ENCODE measurements at regions not wholly inside any gene's neighbourhood (a gene's known extent, or its start where the extent isn't known, plus 50 kb on each side); places are given as distances from the start of the nearest gene placed in this dataset.

- Histone ChIP-seq H3K27ac (no peak overlapping the region), H3K4me1 (ENCODE audit: low read depth) (peaks cover 7% of the 10 kb centered on the region), H3K4me3 (no peak overlapping the region), H3K9me3 (ENCODE audit: low read depth) (no peaks in the 10 kb centered on the region), H3K36me3 (no peaks in the 10 kb centered on the region), H3K27me3 (no peaks in the 10 kb centered on the region)
- DNase-seq (ENCODE audit: low read depth in 1 of 2, low spot score in 1 of 2) = peak in 1 of 2 donors; percentile 86
- TF ChIP-seq, protein P1, sequence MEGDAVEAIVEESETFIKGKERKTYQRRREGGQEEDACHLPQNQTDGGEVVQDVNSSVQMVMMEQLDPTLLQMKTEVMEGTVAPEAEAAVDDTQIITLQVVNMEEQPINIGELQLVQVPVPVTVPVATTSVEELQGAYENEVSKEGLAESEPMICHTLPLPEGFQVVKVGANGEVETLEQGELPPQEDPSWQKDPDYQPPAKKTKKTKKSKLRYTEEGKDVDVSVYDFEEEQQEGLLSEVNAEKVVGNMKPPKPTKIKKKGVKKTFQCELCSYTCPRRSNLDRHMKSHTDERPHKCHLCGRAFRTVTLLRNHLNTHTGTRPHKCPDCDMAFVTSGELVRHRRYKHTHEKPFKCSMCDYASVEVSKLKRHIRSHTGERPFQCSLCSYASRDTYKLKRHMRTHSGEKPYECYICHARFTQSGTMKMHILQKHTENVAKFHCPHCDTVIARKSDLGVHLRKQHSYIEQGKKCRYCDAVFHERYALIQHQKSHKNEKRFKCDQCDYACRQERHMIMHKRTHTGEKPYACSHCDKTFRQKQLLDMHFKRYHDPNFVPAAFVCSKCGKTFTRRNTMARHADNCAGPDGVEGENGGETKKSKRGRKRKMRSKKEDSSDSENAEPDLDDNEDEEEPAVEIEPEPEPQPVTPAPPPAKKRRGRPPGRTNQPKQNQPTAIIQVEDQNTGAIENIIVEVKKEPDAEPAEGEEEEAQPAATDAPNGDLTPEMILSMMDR (IDR thresholded peaks at IDR 0.05; ENCODE audit: low read depth, low read length) = no peak
Measured at GRCh38 chr2:217105733-217106649, 246.1 kb upstream of the TNP1 start.

DNA sequence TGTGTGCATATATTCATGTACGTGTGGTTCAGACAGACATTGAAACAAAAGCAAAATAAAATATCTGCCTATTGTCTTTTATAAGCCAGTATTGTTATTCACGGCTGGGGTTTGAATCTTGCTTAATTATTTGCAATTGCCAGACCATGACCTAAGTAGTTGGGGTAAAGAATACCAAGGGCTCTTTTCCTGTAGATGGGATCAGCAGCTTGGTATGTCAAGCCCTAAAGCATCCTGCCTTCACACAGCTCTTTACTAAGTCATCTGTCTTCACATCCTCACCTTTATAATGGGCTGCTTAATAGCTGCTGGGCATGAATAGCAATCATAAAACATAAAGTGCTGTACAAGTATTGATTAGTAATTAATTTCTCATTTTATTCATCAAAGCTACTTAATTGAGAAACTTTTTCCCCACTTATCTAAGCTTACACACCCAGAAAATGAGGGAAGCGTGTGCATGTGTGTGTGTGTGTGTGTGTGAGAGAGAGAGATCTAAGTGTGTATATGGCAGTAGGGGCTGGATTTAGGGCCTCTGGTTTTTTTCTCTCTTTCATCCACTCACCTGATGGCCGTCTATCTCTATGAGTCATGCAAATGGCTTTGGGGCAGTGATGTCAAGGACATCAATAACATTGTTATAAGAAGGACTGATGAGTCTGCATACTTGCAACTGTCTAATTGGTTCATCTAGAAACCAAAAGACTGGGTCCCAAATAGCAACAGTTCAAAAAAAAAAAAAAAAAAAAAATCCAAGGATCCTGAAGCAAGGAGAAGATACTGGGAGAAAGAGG is 244.1 kb upstream of the TNP1 start:
- no peak overlapping the region for H3K4me3 ChIP-seq
- H3K27ac ChIP-seq = no peak overlapping the region
- H3K36me3 ChIP-seq = no peaks in the 10 kb centered on the region
- H3K4me1 ChIP-seq (ENCODE audit: low read depth) = peaks cover 7% of the 10 kb centered on the region
- no peaks in the 10 kb centered on the region for H3K9me3 ChIP-seq (ENCODE audit: low read depth)
- TF ChIP-seq, protein P1 (IDR thresholded peaks at IDR 0.05; ENCODE audit: low read depth, low read length) = no peak
- DNase-seq (ENCODE audit: low read depth in 1 of 2, low spot score in 1 of 2) = peak in 1 of 2 donors; percentile 14
- no peaks in the 10 kb centered on the region for H3K27me3 ChIP-seq

- Histone ChIP-seq H3K4me3 (no peak overlapping the region), H3K27ac (no peak overlapping the region), H3K4me1 (ENCODE audit: low read depth) (peaks cover 7% of the 10 kb centered on the region), H3K36me3 (no peaks in the 10 kb centered on the region), H3K27me3 (no peaks in the 10 kb centered on the region), H3K9me3 (ENCODE audit: low read depth) (no peaks in the 10 kb centered on the region)
- no peak for DNase-seq (ENCODE audit: low read depth in 1 of 2, low spot score in 1 of 2)
- TF ChIP-seq, protein P1 (IDR thresholded peaks at IDR 0.05; ENCODE audit: low read depth, low read length) = no peak
Measured at GRCh38 chr2:217102956-217103355, 243.1 kb upstream of the TNP1 start.

GRCh38 chr2:217101972-217102371 is 242.1 kb upstream of the TNP1 start:
- Histone ChIP-seq H3K4me1 (ENCODE audit: low read depth) (peaks cover 2% of the 10 kb centered on the region), H3K27me3 (no peaks in the 10 kb centered on the region), H3K36me3 (no peaks in the 10 kb centered on the region), H3K27ac (no peak overlapping the region), H3K9me3 (ENCODE audit: low read depth) (no peaks in the 10 kb centered on the region), H3K4me3 (no peak overlapping the region)
- DNase-seq (ENCODE audit: low read depth in 1 of 2, low spot score in 1 of 2) = no peak
- TF ChIP-seq, protein P1 (IDR thresholded peaks at IDR 0.05; ENCODE audit: low read depth, low read length) = no peak

GRCh38 chr2:217099561-217099960 is 239.7 kb upstream of the TNP1 start:
- Histone ChIP-seq H3K27ac (no peak overlapping the region), H3K9me3 (ENCODE audit: low read depth) (no peaks in the 10 kb centered on the region), H3K27me3 (no peaks in the 10 kb centered on the region), H3K36me3 (no peaks in the 10 kb centered on the region), H3K4me1 (ENCODE audit: low read depth) (no peaks in the 10 kb centered on the region), H3K4me3 (no peak overlapping the region)
- DNase-seq (ENCODE audit: low read depth in 1 of 2, low spot score in 1 of 2) = peak in 1 of 2 donors; percentile 60
- TF ChIP-seq, protein P1 (IDR thresholded peaks at IDR 0.05; ENCODE audit: low read depth, low read length) = no peak
